GM19468 (cell line): ENCODE measurements at regions not wholly inside any gene's neighbourhood (a gene's known extent, or its start where the extent isn't known, plus 50 kb on each side); places are given as distances from the start of the nearest gene placed in this dataset.
"Not testable (repeated sequence)": the region's sequence is repeated elsewhere in the genome, so short reads cannot be mapped to it uniquely, and the experiment has no call there.

Experiments
- ATAC-seq: cut with Tn5 transposase; IDR thresholded peaks from one replicate; pipeline ENCODE4 v1.9.1; 2021; ENCODE audit warnings: mild to moderate bottlenecking, moderate library complexity, moderate number of reproducible peaks; ENCODE audit not compliant: unreplicated experiment; ENCODE audit errors: extremely low read depth

- ATAC-seq, result no peak
These were observed 667.3 kb downstream of the DTWD2 start for GRCh38 chr5:118321081-118321480.

GRCh38 chr5:118320121-118320520, 668.2 kb downstream of the DTWD2 start:
- ATAC-seq, result no peak

GRCh38 chr5:118314931-118315330, 673.4 kb downstream of the DTWD2 start:
- ATAC-seq, result no peak

- ATAC-seq, result no peak
These were observed 677.1 kb downstream of the DTWD2 start for GRCh38 chr5:118311103-118311819.

- no peak for ATAC-seq
These were observed 677.9 kb downstream of the DTWD2 start for GRCh38 chr5:118310401-118310800.

GRCh38 chr5:118303296-118303695, 685.1 kb downstream of the DTWD2 start:
- ATAC-seq, result no peak

GRCh38 chr5:118302786-118303185, 685.6 kb downstream of the DTWD2 start:
- no peak for ATAC-seq

- ATAC-seq, result no peak
These were observed 686.7 kb downstream of the DTWD2 start for GRCh38 chr5:118301696-118302095.

GRCh38 chr5:118295045-118295444, 693.3 kb downstream of the DTWD2 start:
- ATAC-seq, result no peak

GRCh38 chr5:118293378-118293777, 695.0 kb downstream of the DTWD2 start:
- no peak for ATAC-seq

GRCh38 chr5:118290204-118290603, 698.1 kb downstream of the DTWD2 start:
- ATAC-seq, result no peak

GRCh38 chr5:118284230-118284629, 704.1 kb downstream of the DTWD2 start:
- not testable (repeated sequence) for ATAC-seq

GRCh38 chr5:118282480-118283038, 705.8 kb downstream of the DTWD2 start:
- ATAC-seq, result not testable (repeated sequence)

GRCh38 chr5:118279540-118280294, 708.6 kb downstream of the DTWD2 start:
- no peak for ATAC-seq

GRCh38 chr5:118270526-118270925, 717.8 kb downstream of the DTWD2 start:
- no peak for ATAC-seq

GRCh38 chr5:118258223-118258622, 730.1 kb downstream of the DTWD2 start:
- ATAC-seq, result no peak

GRCh38 chr5:118257066-118257465, 731.3 kb downstream of the DTWD2 start:
- ATAC-seq, result no peak

GRCh38 chr5:118253225-118254061, 734.9 kb downstream of the DTWD2 start:
- ATAC-seq, result no peak

GRCh38 chr5:118249386-118249785, 739.0 kb downstream of the DTWD2 start:
- ATAC-seq, result peak; percentile 80

GRCh38 chr5:118247458-118247857, 740.9 kb downstream of the DTWD2 start:
- ATAC-seq, result no peak
